Panc1 (cell line): ENCODE measurements at regions not wholly inside any gene's neighbourhood (a gene's known extent, or its start where the extent isn't known, plus 50 kb on each side); places are given as distances from the start of the nearest gene placed in this dataset.

Source experiments
- ATAC-seq: fragments of 200-7000 bp; cut with Tn5 transposase; 2 replicates; pipeline ENCODE4 v1.9.1; 2020; ENCODE audit warnings: mild to moderate bottlenecking, moderate library complexity
- BruUV-seq: library from RNA; stranded (reverse); fragments of 400-500 nt; replicated peaks from 2 replicates; lab custom pipeline; 2021; lab: Mats Ljungman, UMichigan
- CTCF ChIA-PET: fragments of 300-600 bp; sonication (Branson Sonifier 250); formaldehyde crosslinking; loops from one replicate; lab custom pipeline; 2022; ENCODE audit warnings: antibody characterized with exemption; lab: Charles Lee
- POLR2A ChIA-PET: fragments of 300-600 bp; sonication (Branson Sonifier 250); formaldehyde crosslinking; loops from one replicate; lab custom pipeline; 2022; ENCODE audit warnings: antibody characterized with exemption; lab: Charles Lee
- DNase-seq: peaks from one replicate; pipeline ENCODE4 v3.0.0-alpha.2; 2010; ENCODE audit warnings: low read depth, low spot score
- H3K27ac ChIP-seq: 2 replicates; pipeline ENCODE4 v1.5.1; 2011; ENCODE audit warnings: mild to moderate bottlenecking, low read length, inconsistent platforms
- H3K27me3 ChIP-seq: fragments of 200-500 bp; sonication (Bioruptor generic); 2 replicates; pipeline ENCODE4 v1.6.0; 2014; ENCODE audit warnings: low read length, inconsistent platforms; ENCODE audit not compliant: control insufficient read depth, insufficient read depth
- H3K36me3 ChIP-seq: fragments of 200-500 bp; sonication (Bioruptor generic); 2 replicates; pipeline ENCODE4 v1.5.1; 2014; ENCODE audit warnings: inconsistent platforms, mild to moderate bottlenecking, low read length, moderate library complexity; ENCODE audit not compliant: control insufficient read depth, insufficient read depth
- H3K4me1 ChIP-seq: 2 replicates; pipeline ENCODE4 v1.5.1; 2011; ENCODE audit warnings: inconsistent platforms, mild to moderate bottlenecking, low read length, moderate library complexity; ENCODE audit not compliant: control insufficient read depth, insufficient read depth
- H3K4me3 ChIP-seq, 2 experiments: 2 replicates each; pipeline ENCODE4 v1.5.1; 2011 to 2012; ENCODE audit warnings: low read depth in 2 of 2, low read length in 2 of 2, mild to moderate bottlenecking in 2 of 2, inconsistent platforms in 1 of 2, moderate library complexity in 1 of 2
- H3K9me3 ChIP-seq: fragments of 200-500 bp; sonication (Bioruptor generic); 2 replicates; pipeline ENCODE4 v1.5.1; 2014; ENCODE audit warnings: low read depth, mild to moderate bottlenecking, inconsistent platforms, low read length, moderate library complexity; ENCODE audit not compliant: control insufficient read depth, insufficient read depth
- POLR2AphosphoS5 ChIP-seq: IDR thresholded peaks from 2 replicates; pipeline ENCODE4 v1.6.1; 2012; ENCODE audit warnings: mild to moderate bottlenecking, low read depth, low read length, moderate library complexity
- SIN3A ChIP-seq: IDR thresholded peaks from 2 replicates; pipeline ENCODE4 v1.6.1; 2012; ENCODE audit warnings: low read depth, mild to moderate bottlenecking, low read length, moderate library complexity, borderline replicate concordance; ENCODE audit not compliant: insufficient read depth
- TCF7L2 ChIP-seq: IDR thresholded peaks from 2 replicates; pipeline ENCODE4 v1.6.1; 2011; ENCODE audit warnings: mild to moderate bottlenecking, low read depth, low read length, inconsistent platforms
- in situ Hi-C: cut with HindIII; loops from 2 replicates; pipeline ENCODE4 v1.10.0; 2016; ENCODE audit warnings: low sequenced_read_pairs, low pct_unique_long_range_greater_than_20kb
- intact Hi-C: fragments of 100-400 bp; cut with micrococcal nuclease; formaldehyde crosslinking; loops from one replicate; pipeline ENCODE4 v1.10.0; 2022; ENCODE audit not compliant: unreplicated experiment
- TF ChIP-seq, protein P1 (sequence below), 2 experiments: IDR thresholded peaks; 2 replicates each; pipeline ENCODE4 v1.6.1; 2011 to 2012; ENCODE audit warnings: low read depth in 2 of 2, control low read depth in 1 of 2, low read length in 1 of 2, mild to moderate bottlenecking in 1 of 2, moderate library complexity in 1 of 2; ENCODE audit not compliant: insufficient read depth in 1 of 2
- TF ChIP-seq, protein P2 (sequence below): fragments of 450-650 bp; IDR thresholded peaks from 2 replicates; pipeline ENCODE4 v1.5.1; 2017; ENCODE audit warnings: mild to moderate bottlenecking

- Histone ChIP-seq H3K36me3 (no peaks in the 10 kb centered on the region), H3K4me3 (no peak overlapping the region), H3K4me1 (no peaks in the 10 kb centered on the region), H3K27ac (no peak overlapping the region), H3K9me3 (no peaks in the 10 kb centered on the region), H3K27me3 (no peaks in the 10 kb centered on the region)
- CTCF ChIA-PET: no interaction called here
- no peak for ATAC-seq
- no peak for DNase-seq
- intact Hi-C loops (no loop called here), in situ Hi-C loops (no loop called here)
- no TSS peak for BruUV-seq
- no peak for TF ChIP-seq SIN3A
- TF ChIP-seq POLR2AphosphoS5: no peak
- TF ChIP-seq, protein P1, sequence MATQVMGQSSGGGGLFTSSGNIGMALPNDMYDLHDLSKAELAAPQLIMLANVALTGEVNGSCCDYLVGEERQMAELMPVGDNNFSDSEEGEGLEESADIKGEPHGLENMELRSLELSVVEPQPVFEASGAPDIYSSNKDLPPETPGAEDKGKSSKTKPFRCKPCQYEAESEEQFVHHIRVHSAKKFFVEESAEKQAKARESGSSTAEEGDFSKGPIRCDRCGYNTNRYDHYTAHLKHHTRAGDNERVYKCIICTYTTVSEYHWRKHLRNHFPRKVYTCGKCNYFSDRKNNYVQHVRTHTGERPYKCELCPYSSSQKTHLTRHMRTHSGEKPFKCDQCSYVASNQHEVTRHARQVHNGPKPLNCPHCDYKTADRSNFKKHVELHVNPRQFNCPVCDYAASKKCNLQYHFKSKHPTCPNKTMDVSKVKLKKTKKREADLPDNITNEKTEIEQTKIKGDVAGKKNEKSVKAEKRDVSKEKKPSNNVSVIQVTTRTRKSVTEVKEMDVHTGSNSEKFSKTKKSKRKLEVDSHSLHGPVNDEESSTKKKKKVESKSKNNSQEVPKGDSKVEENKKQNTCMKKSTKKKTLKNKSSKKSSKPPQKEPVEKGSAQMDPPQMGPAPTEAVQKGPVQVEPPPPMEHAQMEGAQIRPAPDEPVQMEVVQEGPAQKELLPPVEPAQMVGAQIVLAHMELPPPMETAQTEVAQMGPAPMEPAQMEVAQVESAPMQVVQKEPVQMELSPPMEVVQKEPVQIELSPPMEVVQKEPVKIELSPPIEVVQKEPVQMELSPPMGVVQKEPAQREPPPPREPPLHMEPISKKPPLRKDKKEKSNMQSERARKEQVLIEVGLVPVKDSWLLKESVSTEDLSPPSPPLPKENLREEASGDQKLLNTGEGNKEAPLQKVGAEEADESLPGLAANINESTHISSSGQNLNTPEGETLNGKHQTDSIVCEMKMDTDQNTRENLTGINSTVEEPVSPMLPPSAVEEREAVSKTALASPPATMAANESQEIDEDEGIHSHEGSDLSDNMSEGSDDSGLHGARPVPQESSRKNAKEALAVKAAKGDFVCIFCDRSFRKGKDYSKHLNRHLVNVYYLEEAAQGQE (IDR thresholded peaks at IDR 0.05; ENCODE audit: insufficient read depth in 1 of 2, low read depth in 2 of 2, low read length in 1 of 2): no peak
- no peak for TF ChIP-seq TCF7L2
- TF ChIP-seq, protein P2, sequence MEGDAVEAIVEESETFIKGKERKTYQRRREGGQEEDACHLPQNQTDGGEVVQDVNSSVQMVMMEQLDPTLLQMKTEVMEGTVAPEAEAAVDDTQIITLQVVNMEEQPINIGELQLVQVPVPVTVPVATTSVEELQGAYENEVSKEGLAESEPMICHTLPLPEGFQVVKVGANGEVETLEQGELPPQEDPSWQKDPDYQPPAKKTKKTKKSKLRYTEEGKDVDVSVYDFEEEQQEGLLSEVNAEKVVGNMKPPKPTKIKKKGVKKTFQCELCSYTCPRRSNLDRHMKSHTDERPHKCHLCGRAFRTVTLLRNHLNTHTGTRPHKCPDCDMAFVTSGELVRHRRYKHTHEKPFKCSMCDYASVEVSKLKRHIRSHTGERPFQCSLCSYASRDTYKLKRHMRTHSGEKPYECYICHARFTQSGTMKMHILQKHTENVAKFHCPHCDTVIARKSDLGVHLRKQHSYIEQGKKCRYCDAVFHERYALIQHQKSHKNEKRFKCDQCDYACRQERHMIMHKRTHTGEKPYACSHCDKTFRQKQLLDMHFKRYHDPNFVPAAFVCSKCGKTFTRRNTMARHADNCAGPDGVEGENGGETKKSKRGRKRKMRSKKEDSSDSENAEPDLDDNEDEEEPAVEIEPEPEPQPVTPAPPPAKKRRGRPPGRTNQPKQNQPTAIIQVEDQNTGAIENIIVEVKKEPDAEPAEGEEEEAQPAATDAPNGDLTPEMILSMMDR: no peak
- POLR2A ChIA-PET: no interaction called here
Observed at GRCh38 chr3:18238746-18239331, 186.3 kb downstream of the SATB1 start.

DNA sequence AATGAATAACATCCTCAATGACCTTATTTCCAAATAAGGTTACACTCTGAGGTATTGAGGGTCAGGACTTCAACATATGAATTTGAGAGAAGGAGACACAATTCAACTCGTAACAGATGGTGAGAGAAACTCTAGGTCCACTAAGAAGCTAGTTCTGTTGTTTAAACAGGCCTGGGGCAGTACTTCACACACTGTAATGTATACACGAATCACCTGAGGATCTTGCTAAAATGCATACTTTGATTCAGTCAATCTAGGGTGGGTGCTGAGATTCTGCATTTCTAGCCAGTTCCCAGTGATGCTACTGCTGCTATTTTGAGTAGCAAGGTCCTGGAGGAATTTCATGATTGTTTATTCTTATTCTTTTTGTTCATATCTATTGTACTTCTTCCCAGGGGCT is 186.8 kb downstream of the SATB1 start:
- Histone ChIP-seq H3K4me1 (no peaks in the 10 kb centered on the region), H3K4me3 (no peak overlapping the region), H3K27ac (no peak overlapping the region), H3K9me3 (no peaks in the 10 kb centered on the region), H3K36me3 (no peaks in the 10 kb centered on the region), H3K27me3 (no peaks in the 10 kb centered on the region)
- no TSS peak for BruUV-seq
- in situ Hi-C loops (no loop called here), intact Hi-C loops (no loop called here)
- TF ChIP-seq TCF7L2: no peak
- TF ChIP-seq, protein P1 (IDR thresholded peaks at IDR 0.05; ENCODE audit: insufficient read depth in 1 of 2, low read depth in 2 of 2, low read length in 1 of 2): no peak
- TF ChIP-seq POLR2AphosphoS5: no peak
- TF ChIP-seq, protein P2: no peak
- TF ChIP-seq SIN3A: no peak
- ATAC-seq (no peak), DNase-seq (no peak)
- CTCF ChIA-PET: no interaction called here
- POLR2A ChIA-PET: no interaction called here
